GM19328 (cell line): ENCODE measurements at regions not wholly inside any gene's neighbourhood (a gene's known extent, or its start where the extent isn't known, plus 50 kb on each side); places are given as distances from the start of the nearest gene placed in this dataset.

Experiments used
- ATAC-seq: cut with Tn5 transposase; IDR thresholded peaks from one replicate; pipeline ENCODE4 v1.9.1; 2021; ENCODE audit warnings: mild to moderate bottlenecking, moderate library complexity; ENCODE audit not compliant: unreplicated experiment

GRCh38 chr1:98333406-98333805, 328.1 kb upstream of the SNX7 start:
- ATAC-seq = no peak

GRCh38 chr1:98331718-98332311, 329.7 kb upstream of the SNX7 start:
- ATAC-seq = no peak

- ATAC-seq = no peak
Observed at GRCh38 chr1:98331243-98331642, 330.3 kb upstream of the SNX7 start.

GRCh38 chr1:98330224-98330623, 331.3 kb upstream of the SNX7 start:
- no peak for ATAC-seq

GRCh38 chr1:98328855-98329254, 332.7 kb upstream of the SNX7 start:
- ATAC-seq = no peak

- ATAC-seq = no peak
Observed at GRCh38 chr1:98327220-98327861, 334.2 kb upstream of the SNX7 start.

GRCh38 chr1:98325646-98326440, 335.7 kb upstream of the SNX7 start:
- no peak for ATAC-seq

GRCh38 chr1:98323906-98324358, 337.6 kb upstream of the SNX7 start:
- no peak for ATAC-seq

GRCh38 chr1:98323388-98323787, 338.1 kb upstream of the SNX7 start:
- ATAC-seq = no peak

GRCh38 chr1:98322966-98323365, 338.6 kb upstream of the SNX7 start:
- no peak for ATAC-seq

- no peak for ATAC-seq
Observed at GRCh38 chr1:98322086-98322485, 339.4 kb upstream of the SNX7 start.

GRCh38 chr1:98321191-98321590, 340.3 kb upstream of the SNX7 start:
- no peak for ATAC-seq

GRCh38 chr1:98316286-98316905, 345.1 kb upstream of the SNX7 start:
- no peak for ATAC-seq

- ATAC-seq = no peak
Observed at GRCh38 chr1:98315309-98315708, 346.2 kb upstream of the SNX7 start.

GRCh38 chr1:98314601-98315000, 346.9 kb upstream of the SNX7 start:
- ATAC-seq = no peak

GRCh38 chr1:98306517-98307089, 354.9 kb upstream of the SNX7 start:
- no peak for ATAC-seq

- no peak for ATAC-seq
Observed at GRCh38 chr1:98305362-98305761, 356.2 kb upstream of the SNX7 start.

- no peak for ATAC-seq
Observed at GRCh38 chr1:98304888-98305287, 356.6 kb upstream of the SNX7 start.

- ATAC-seq = no peak
Observed at GRCh38 chr1:98299861-98300260, 361.7 kb upstream of the SNX7 start.

GRCh38 chr1:98299313-98299712, 362.2 kb upstream of the SNX7 start:
- ATAC-seq = no peak

- no peak for ATAC-seq
Observed at GRCh38 chr1:98298319-98298718, 363.2 kb upstream of the SNX7 start.
